Left lung (tissue), 4 donors: ENCODE measurements at regions not wholly inside any gene's neighbourhood (a gene's known extent, or its start where the extent isn't known, plus 50 kb on each side); places are given as distances from the start of the nearest gene placed in this dataset.

ENCODE experiments used
- ATAC-seq: fragments of 200-7000 bp; cut with Tn5 transposase; one replicate; pipeline ENCODE4 v1.9.1; 2020; ENCODE audit warnings: moderate library complexity
- DNase-seq, 4 donors: peaks; one replicate each; pipeline ENCODE4 v3.0.0-alpha.2; 2013 to 2020
- H3K27ac ChIP-seq, 2 donors: fragments of 200-600 bp; sonication (generic) in 1 of 2; one replicate each; pipeline versions ENCODE4 v1.5.0 to v1.8.0; 2020 to 2021
- H3K27me3 ChIP-seq, 2 donors: fragments of 200-600 bp; sonication (generic) in 1 of 2; one replicate each; pipeline versions ENCODE4 v1.5.0 to v1.8.0; 2020 to 2021
- H3K36me3 ChIP-seq, 2 donors: fragments of 200-600 bp; sonication (generic) in 1 of 2; one replicate each; pipeline versions ENCODE4 v1.5.0 to v1.8.0; 2020 to 2021
- H3K4me1 ChIP-seq, 2 donors: fragments of 200-600 bp; one replicate each; pipeline ENCODE4 v1.8.0; 2021
- H3K4me3 ChIP-seq, 2 donors: fragments of 200-600 bp; sonication (generic) in 1 of 2; one replicate each; pipeline versions ENCODE4 v1.5.0 to v1.8.0; 2020 to 2021; ENCODE audit warnings: mild to moderate bottlenecking in 1 of 2
- H3K9me3 ChIP-seq, 2 donors: fragments of 200-600 bp; sonication (generic) in 1 of 2; one replicate each; pipeline versions ENCODE4 v1.5.0 to v1.8.0; 2020 to 2021
- intact Hi-C, 2 donors: fragments of 100-400 bp; cut with DNase I; formaldehyde crosslinking; loops; one replicate each; pipeline versions ENCODE4 v1.11.2 to v1.14.2; 2022
- TF ChIP-seq, protein P1 (sequence below), 2 donors: fragments of 200-600 bp; sonication (generic) in 1 of 2; IDR thresholded peaks; one replicate each; pipeline versions ENCODE4 v1.5.0 to v1.8.0; 2021; ENCODE audit warnings: antibody characterized with exemption in 2 of 2
- donor health status: DM: no; HTN: yes; CAD: no.
- donor health status: DM: no; HTN: no; CAD: no.

DNA sequence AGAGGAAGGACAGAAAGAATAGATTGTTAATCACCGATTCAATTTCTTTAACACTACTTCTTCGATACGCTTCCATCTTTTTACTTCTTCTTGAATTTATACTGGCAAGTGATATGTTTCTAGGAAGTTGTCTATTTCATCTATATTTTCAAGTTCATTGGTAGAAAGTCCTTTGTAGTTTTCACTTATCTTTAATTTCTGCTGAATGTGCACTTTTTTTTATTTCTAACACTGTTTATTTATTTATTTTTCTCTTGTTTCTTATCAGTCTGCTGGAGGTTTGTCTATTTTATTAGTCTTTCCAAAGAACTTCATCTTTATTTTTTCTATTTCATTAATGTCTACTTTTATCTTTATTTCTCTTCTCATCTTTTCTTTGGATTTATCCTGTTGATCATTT lies 63.6 kb downstream of the SIX1 start:
- no peak for ATAC-seq
- Histone ChIP-seq H3K27me3 (no peaks in the 10 kb centered on the region), H3K4me1 (peaks cover 0 to under 1% of the 10 kb centered on the region in 2 donors), H3K27ac (no peak overlapping the region), H3K4me3 (no peak overlapping the region), H3K36me3 (no peaks in the 10 kb centered on the region), H3K9me3 (peaks cover 0 to 6% of the 10 kb centered on the region in 2 donors)
- intact Hi-C loops = no loop called here
- TF ChIP-seq, protein P1, sequence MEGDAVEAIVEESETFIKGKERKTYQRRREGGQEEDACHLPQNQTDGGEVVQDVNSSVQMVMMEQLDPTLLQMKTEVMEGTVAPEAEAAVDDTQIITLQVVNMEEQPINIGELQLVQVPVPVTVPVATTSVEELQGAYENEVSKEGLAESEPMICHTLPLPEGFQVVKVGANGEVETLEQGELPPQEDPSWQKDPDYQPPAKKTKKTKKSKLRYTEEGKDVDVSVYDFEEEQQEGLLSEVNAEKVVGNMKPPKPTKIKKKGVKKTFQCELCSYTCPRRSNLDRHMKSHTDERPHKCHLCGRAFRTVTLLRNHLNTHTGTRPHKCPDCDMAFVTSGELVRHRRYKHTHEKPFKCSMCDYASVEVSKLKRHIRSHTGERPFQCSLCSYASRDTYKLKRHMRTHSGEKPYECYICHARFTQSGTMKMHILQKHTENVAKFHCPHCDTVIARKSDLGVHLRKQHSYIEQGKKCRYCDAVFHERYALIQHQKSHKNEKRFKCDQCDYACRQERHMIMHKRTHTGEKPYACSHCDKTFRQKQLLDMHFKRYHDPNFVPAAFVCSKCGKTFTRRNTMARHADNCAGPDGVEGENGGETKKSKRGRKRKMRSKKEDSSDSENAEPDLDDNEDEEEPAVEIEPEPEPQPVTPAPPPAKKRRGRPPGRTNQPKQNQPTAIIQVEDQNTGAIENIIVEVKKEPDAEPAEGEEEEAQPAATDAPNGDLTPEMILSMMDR (IDR thresholded peaks at IDR 0.05) = no peak
- DNase-seq = no peak

DNA sequence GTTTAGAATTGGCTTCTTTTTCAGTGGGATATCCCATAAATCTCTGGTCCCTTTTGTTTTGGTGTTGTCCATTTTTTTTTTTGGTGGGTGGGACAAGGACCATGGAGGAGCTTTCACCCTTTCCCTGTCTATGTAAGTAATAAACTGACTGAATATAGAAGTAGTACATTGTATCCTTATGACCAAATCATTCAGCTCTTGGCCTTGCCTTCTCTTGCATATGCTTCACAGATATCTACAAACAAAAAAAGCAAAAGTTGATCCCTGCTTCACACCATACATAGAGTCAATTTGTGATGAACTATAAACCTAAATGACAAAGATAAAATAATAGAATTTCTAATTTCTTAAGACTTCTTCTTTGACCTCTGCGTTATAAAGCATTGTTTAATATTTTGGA lies 59.8 kb downstream of the SIX1 start:
- H3K4me1 ChIP-seq = peaks cover 0 to 8% of the 10 kb centered on the region in 2 donors
- no peak overlapping the region for H3K27ac ChIP-seq
- TF ChIP-seq, protein P1 (IDR thresholded peaks at IDR 0.05) = no peak
- no peak for DNase-seq
- no peaks in the 10 kb centered on the region for H3K9me3 ChIP-seq
- no peaks in the 10 kb centered on the region for H3K36me3 ChIP-seq
- intact Hi-C loops = no loop called here
- no peak for ATAC-seq
- H3K4me3 ChIP-seq = no peak overlapping the region
- H3K27me3 ChIP-seq = no peaks in the 10 kb centered on the region

DNA sequence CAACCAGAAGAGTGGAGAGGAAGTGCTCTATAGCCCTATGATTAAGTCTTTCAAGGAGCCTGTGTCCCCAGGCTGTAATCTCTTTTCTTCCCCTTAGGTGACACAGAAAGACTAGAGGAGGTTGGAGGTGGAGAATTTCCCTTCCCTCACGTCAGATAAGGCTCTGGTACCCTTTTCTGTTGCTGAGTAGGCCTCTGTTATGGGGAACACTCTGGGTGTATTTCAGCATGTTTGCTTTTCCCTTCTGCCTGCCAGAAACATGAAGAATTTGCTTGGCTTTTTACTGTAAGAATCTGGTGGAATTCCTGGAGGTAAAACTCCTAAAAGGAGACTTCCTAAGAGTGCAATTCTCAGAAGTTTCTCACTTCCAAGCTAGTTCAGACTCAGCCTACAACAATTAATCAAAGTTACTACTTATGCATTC lies 58.3 kb downstream of the SIX1 start:
- TF ChIP-seq, protein P1 (IDR thresholded peaks at IDR 0.05) = no peak
- Histone ChIP-seq H3K27ac (peak overlapping the region in 1 of 2 donors; percentile 26), H3K27me3 (no peaks in the 10 kb centered on the region), H3K4me3 (no peak overlapping the region), H3K4me1 (peaks cover 0 to 8% of the 10 kb centered on the region in 2 donors), H3K9me3 (no peaks in the 10 kb centered on the region), H3K36me3 (no peaks in the 10 kb centered on the region)
- DNase-seq (peak in 2 of 4 donors; percentile 3 to 24), ATAC-seq (peak; percentile 82)
- intact Hi-C loops = no loop called here
